ENCODE measurements at regions not wholly inside any gene's neighbourhood (a gene's known extent, or its start where the extent isn't known, plus 50 kb on each side); places are given as distances from the start of the nearest gene placed in this dataset.

GRCh38 chr5:92421196-92421595 lies 1038.1 kb upstream of the ARRDC3 start:
- no peak for DNase-seq (ENCODE audit: low read depth in 2 of 2)

GRCh38 chr5:92419261-92419660 lies 1036.1 kb upstream of the ARRDC3 start:
- DNase-seq (ENCODE audit: low read depth in 2 of 2) = no peak

- no peak for DNase-seq (ENCODE audit: low read depth in 2 of 2)
These were observed 1035.2 kb upstream of the ARRDC3 start for GRCh38 chr5:92418341-92418740.

GRCh38 chr5:92409134-92409533 lies 1026.0 kb upstream of the ARRDC3 start:
- DNase-seq (ENCODE audit: low read depth in 2 of 2) = no peak

GRCh38 chr5:92402956-92403702 lies 1020.0 kb upstream of the ARRDC3 start:
- DNase-seq (ENCODE audit: low read depth in 2 of 2) = no peak

- DNase-seq (ENCODE audit: low read depth in 2 of 2) = no peak
These were observed 1018.9 kb upstream of the ARRDC3 start for GRCh38 chr5:92402045-92402444.

- no peak for DNase-seq (ENCODE audit: low read depth in 2 of 2)
These were observed 1018.4 kb upstream of the ARRDC3 start for GRCh38 chr5:92401492-92401891.

- DNase-seq (ENCODE audit: low read depth in 2 of 2) = no peak
These were observed 1011.8 kb upstream of the ARRDC3 start for GRCh38 chr5:92394936-92395335.

- DNase-seq (ENCODE audit: low read depth in 2 of 2) = no peak
These were observed 1007.5 kb upstream of the ARRDC3 start for GRCh38 chr5:92390657-92391056.

GRCh38 chr5:92380069-92380770 lies 997.1 kb upstream of the ARRDC3 start:
- DNase-seq (ENCODE audit: low read depth in 2 of 2) = no peak

- no peak for DNase-seq (ENCODE audit: low read depth in 2 of 2)
These were observed 996.0 kb upstream of the ARRDC3 start for GRCh38 chr5:92378966-92379611.

- no peak for DNase-seq (ENCODE audit: low read depth in 2 of 2)
These were observed 991.7 kb upstream of the ARRDC3 start for GRCh38 chr5:92374859-92375258.

- no peak for DNase-seq (ENCODE audit: low read depth in 2 of 2)
These were observed 989.6 kb upstream of the ARRDC3 start for GRCh38 chr5:92372766-92373165.

GRCh38 chr5:92371889-92372235 lies 988.7 kb upstream of the ARRDC3 start:
- no peak for DNase-seq (ENCODE audit: low read depth in 2 of 2)

- no peak for DNase-seq (ENCODE audit: low read depth in 2 of 2)
These were observed 988.2 kb upstream of the ARRDC3 start for GRCh38 chr5:92371171-92371888.

- DNase-seq (ENCODE audit: low read depth in 2 of 2) = no peak
These were observed 986.9 kb upstream of the ARRDC3 start for GRCh38 chr5:92370032-92370431.

GRCh38 chr5:92369587-92369986 lies 986.5 kb upstream of the ARRDC3 start:
- DNase-seq (ENCODE audit: low read depth in 2 of 2) = no peak

- no peak for DNase-seq (ENCODE audit: low read depth in 2 of 2)
These were observed 982.0 kb upstream of the ARRDC3 start for GRCh38 chr5:92364986-92365550.

GRCh38 chr5:92353107-92354030 lies 970.3 kb upstream of the ARRDC3 start:
- no peak for DNase-seq (ENCODE audit: low read depth in 2 of 2)

GRCh38 chr5:92337772-92338234 lies 954.7 kb upstream of the ARRDC3 start:
- no peak for DNase-seq (ENCODE audit: low read depth in 2 of 2)

GRCh38 chr5:92332039-92332438 lies 948.9 kb upstream of the ARRDC3 start:
- no peak for DNase-seq (ENCODE audit: low read depth in 2 of 2)

Measured in stimulated activated CD4-positive, alpha-beta T cell treated with anti-CD3 and anti-CD28 coated beads, Interleukin-4, amount 100 ng/mL, for 48 hours (primary cell).